22Rv1 (cell line): ENCODE measurements at regions not wholly inside any gene's neighbourhood (a gene's known extent, or its start where the extent isn't known, plus 50 kb on each side); places are given as distances from the start of the nearest gene placed in this dataset.

ENCODE experiments used
- CTCF ChIP-seq: fragments of 450-650 bp; IDR thresholded peaks from 2 replicates; pipeline ENCODE4 v1.5.1; 2017; ENCODE audit warnings: mild to moderate bottlenecking
- ZFX ChIP-seq: fragments of 450-650 bp; IDR thresholded peaks from 2 replicates; pipeline ENCODE4 v1.6.1; 2017; ENCODE audit warnings: antibody characterized with exemption, borderline replicate concordance

GRCh38 chr3:90011131-90011530, 903.7 kb downstream of the EPHA3 start:
- TF ChIP-seq CTCF, result no peak
- no peak for TF ChIP-seq ZFX
